ENCODE measurements at regions not wholly inside any gene's neighbourhood (a gene's known extent, or its start where the extent isn't known, plus 50 kb on each side); places are given as distances from the start of the nearest gene placed in this dataset.
A peak's percentile ranks its signal among the peaks of the same experiment; 100 is the strongest.

DNA sequence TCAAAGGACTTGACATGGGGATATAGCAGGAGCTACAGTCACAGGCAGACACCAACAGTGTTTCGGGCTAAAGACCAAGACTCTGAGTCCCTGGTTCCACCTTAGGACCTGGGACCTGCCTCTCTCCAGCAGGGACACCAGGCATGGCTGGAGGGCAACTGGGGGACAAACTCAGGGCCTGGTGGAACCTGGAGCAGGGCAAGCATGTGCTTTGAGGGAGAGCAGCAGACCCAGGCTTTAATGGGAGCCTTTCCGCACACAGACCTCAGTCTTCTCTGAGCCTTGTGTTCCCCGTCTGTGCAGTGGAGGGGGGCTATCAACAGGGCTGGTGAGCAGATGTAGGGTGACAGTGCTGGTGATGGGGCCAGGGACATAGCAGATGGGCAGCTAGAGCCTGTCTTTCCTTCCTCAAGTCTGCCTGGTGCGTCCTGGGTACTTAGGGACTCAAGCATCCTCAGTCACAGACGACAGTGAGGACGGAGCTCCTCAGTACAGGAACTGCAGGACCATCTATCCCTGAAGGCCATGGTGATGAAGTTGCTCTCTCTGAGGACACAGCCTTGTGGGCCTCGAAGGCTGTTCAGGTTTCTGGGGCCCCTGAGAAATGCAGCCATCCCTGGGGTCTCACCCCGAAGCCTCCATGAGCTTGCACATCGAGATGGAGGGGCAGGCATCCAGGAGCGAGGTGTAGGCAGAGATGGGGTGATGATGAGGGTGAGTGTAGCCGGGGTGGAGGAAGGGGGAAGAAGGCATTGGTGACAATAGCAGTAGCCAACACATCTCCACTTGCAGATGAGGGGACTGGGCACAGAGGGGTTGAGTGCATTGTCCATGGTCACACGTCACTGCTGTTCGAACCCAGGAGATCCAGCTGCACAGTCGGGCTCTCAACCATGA, 593.4 kb downstream of the PTPRU start:
- no peaks in the 10 kb centered on the region for H3K36me3 ChIP-seq
- no peak overlapping the region for H3K27ac ChIP-seq
- peak in 1 of 2 donors; percentile 39 for DNase-seq
- intact Hi-C loops (cut with DNase I; ENCODE audit: low total_unique reads), result no loop called here
- no peaks in the 10 kb centered on the region for H3K9me3 ChIP-seq
- no peak overlapping the region for H3K4me3 ChIP-seq
- TF ChIP-seq, protein P1, sequence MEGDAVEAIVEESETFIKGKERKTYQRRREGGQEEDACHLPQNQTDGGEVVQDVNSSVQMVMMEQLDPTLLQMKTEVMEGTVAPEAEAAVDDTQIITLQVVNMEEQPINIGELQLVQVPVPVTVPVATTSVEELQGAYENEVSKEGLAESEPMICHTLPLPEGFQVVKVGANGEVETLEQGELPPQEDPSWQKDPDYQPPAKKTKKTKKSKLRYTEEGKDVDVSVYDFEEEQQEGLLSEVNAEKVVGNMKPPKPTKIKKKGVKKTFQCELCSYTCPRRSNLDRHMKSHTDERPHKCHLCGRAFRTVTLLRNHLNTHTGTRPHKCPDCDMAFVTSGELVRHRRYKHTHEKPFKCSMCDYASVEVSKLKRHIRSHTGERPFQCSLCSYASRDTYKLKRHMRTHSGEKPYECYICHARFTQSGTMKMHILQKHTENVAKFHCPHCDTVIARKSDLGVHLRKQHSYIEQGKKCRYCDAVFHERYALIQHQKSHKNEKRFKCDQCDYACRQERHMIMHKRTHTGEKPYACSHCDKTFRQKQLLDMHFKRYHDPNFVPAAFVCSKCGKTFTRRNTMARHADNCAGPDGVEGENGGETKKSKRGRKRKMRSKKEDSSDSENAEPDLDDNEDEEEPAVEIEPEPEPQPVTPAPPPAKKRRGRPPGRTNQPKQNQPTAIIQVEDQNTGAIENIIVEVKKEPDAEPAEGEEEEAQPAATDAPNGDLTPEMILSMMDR (IDR thresholded peaks at IDR 0.05), result no peak
- H3K4me1 ChIP-seq, result no peaks in the 10 kb centered on the region
- peaks cover 0 to 44% of the 10 kb centered on the region in 2 donors for H3K27me3 ChIP-seq

DNA sequence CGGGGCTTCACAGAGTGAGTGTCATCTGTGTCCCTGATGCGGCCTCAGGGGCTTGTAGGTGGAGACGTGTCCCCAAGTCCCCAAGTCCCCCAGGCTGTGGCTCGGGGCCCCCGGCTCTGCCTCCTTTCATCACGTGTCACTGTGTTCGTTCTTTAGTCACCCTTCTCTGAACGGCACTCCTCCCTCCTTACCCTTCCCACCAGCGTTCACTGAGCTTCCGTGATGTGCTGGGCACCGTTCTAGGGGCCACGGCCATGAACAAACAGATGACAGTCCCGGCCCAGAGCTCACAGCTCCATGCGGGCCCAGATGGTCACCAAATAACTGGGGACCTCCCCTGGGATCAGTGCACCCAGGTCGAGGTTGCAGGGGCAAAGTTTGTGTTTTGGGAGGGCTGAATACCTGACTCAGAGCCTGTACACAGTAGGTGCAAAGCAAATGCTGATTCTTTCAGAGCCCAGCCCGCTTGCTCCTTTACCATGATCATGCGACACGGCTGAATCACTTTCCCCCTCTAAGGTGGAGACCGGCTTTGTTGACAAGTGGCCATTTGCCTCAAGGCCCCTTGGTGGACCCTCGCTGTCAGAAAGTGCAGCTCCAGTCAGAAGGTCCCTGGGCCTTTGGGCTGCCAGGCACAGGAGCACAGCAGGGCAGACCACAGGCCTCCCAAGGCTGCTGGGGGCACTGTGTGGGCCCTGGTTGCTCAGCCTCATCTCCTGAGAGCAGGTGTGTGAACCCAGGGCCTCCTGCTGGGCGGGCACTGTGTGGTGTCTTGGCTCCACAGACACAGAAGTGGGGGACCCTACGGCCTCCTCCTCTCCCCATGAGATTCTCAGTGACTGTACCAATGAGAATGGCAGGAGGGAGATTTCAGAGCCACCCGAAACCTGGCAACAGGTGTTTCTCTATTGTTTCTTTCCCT, 592.5 kb downstream of the PTPRU start:
- no peaks in the 10 kb centered on the region for H3K36me3 ChIP-seq
- no peaks in the 10 kb centered on the region for H3K4me1 ChIP-seq
- H3K27me3 ChIP-seq, result peaks cover 0 to 54% of the 10 kb centered on the region in 2 donors
- H3K9me3 ChIP-seq, result no peaks in the 10 kb centered on the region
- peak in 1 of 2 donors; percentile 52 for DNase-seq
- intact Hi-C loops (cut with DNase I; ENCODE audit: low total_unique reads), result no loop called here
- H3K27ac ChIP-seq, result no peak overlapping the region
- TF ChIP-seq, protein P1 (IDR thresholded peaks at IDR 0.05), result no peak
- no peak overlapping the region for H3K4me3 ChIP-seq

DNA sequence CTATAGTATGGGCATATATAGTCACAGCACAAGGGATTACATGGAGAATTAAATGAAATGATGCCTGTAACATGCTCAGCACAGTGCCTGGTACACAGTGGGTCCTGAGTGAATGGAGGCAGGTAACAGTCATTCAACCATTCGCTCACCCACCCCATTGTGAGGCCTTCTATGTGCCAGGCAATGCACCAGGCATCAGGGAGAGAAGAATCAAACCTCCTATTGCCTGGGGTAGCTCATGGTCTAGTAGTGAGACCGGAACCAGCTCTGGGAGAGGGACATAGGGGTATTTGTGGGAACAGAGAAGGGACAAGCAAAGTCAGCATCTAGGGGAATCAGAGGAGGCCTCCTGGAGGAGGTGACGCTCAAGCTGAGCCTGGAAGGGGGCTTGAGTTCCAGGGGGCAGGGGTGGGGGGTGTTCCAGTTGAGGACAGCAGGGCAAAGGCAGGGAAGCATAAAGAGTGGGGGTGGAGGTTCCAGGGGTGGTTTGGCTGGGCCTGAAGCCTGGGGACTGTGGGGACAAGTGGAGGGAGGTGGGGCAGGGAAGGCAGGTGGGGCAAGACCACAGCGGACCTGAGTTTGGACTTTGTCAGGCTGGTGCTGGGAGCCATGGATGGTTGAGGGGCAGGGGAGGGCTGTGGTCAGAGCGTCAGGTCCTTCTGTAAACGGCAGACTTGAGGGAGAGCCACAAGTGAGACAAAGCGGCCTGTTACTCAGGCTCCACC, 591.6 kb downstream of the PTPRU start:
- intact Hi-C loops (cut with DNase I; ENCODE audit: low total_unique reads), result no loop called here
- TF ChIP-seq, protein P1 (IDR thresholded peaks at IDR 0.05), result no peak
- no peaks in the 10 kb centered on the region for H3K4me1 ChIP-seq
- H3K27ac ChIP-seq, result no peak overlapping the region
- H3K27me3 ChIP-seq, result peaks cover 0 to 60% of the 10 kb centered on the region in 2 donors
- H3K4me3 ChIP-seq, result no peak overlapping the region
- H3K36me3 ChIP-seq, result no peaks in the 10 kb centered on the region
- no peaks in the 10 kb centered on the region for H3K9me3 ChIP-seq
- DNase-seq, result peak in 1 of 2 donors; percentile 20

DNA sequence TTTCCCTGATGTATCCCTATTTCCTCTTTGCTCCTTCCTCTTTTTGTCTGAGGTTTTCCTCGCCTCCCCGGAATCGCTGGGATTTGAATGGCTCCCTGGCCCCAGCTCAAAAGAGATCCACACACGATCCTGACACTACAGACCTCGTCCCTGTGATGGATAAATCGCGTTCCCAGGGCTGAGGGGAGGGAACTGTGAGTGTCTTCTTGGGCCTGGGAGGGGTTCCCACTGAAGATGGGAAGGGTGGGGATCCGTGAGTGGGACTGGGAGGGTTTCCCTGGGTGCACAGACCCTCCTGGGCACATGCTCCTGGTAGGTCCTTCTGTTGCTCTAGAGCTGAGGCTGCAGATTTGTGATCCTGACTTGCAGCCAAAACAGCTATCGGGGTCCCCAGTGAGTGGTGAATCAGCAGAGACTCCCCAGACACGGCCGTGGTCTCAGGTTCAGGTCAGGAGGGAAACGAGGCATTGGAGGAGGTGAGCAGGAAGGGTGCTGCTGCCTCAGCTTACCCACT, 591.0 kb downstream of the PTPRU start:
- intact Hi-C loops (cut with DNase I; ENCODE audit: low total_unique reads), result no loop called here
- TF ChIP-seq, protein P1 (IDR thresholded peaks at IDR 0.05), result no peak

DNA sequence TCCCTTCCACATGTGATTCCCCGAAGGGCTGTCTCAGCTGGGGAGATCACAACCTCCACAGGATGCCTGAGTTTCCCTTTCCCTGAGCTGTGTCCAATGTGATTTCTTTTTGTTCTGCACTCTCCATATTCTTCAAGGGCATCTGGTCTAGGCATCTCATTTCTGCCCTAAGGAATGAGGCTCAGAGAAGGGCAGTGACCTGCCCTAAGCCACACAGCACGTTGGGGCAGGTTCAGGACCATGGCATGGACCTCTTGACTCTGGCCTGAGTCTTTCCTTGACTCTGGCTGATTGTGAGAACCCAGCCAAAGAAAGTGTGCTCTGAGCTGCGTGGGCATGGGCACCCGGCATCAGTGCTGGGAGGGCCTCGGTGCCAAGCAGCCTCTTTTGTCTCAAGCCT, 590.3 kb downstream of the PTPRU start:
- Histone ChIP-seq H3K9me3 (no peaks in the 10 kb centered on the region), H3K4me3 (no peak overlapping the region), H3K4me1 (no peaks in the 10 kb centered on the region), H3K27me3 (peaks cover 0 to 63% of the 10 kb centered on the region in 2 donors), H3K27ac (no peak overlapping the region), H3K36me3 (no peaks in the 10 kb centered on the region)
- TF ChIP-seq, protein P1 (IDR thresholded peaks at IDR 0.05), result no peak
- DNase-seq, result peak in 1 of 2 donors; percentile 23
- intact Hi-C loops (cut with DNase I; ENCODE audit: low total_unique reads), result no loop called here

More for the DNA sequence above, 591.0 kb downstream of the PTPRU start:
- Histone ChIP-seq H3K27ac (no peak overlapping the region), H3K27me3 (peaks cover 0 to 60% of the 10 kb centered on the region in 2 donors), H3K4me1 (no peaks in the 10 kb centered on the region), H3K9me3 (no peaks in the 10 kb centered on the region), H3K4me3 (no peak overlapping the region), H3K36me3 (no peaks in the 10 kb centered on the region)
- DNase-seq, result peak in 1 of 2 donors; percentile 32

All from tibial artery (tissue), 4 donors.